Tibial artery (tissue), 4 donors: ENCODE measurements at regions not wholly inside any gene's neighbourhood (a gene's known extent, or its start where the extent isn't known, plus 50 kb on each side); places are given as distances from the start of the nearest gene placed in this dataset.

Experiments
- DNase-seq, 2 donors: peaks; one replicate each; pipeline ENCODE4 v3.0.0-alpha.2; 2019
- H3K27ac ChIP-seq, 2 donors: fragments of 200-600 bp; sonication (generic) in 1 of 2; 1 replicate in 1 of 2; 2 replicates in 1 of 2; pipeline ENCODE4 v1.5.1; 2018 to 2019; ENCODE audit warnings: mild to moderate bottlenecking in 1 of 2
- H3K27me3 ChIP-seq, 2 donors: fragments of 200-600 bp; sonication (generic) in 1 of 2; one replicate each; pipeline versions ENCODE4 v1.5.1 to v1.6.0; 2016 to 2019
- H3K36me3 ChIP-seq, 3 donors: fragments of 200-600 bp; sonication (generic) in 2 of 3; one replicate each; pipeline ENCODE4 v1.5.1; 2016 to 2019; ENCODE audit warnings: mild to moderate bottlenecking in 2 of 3
- H3K4me1 ChIP-seq, 4 donors: fragments of 200-600 bp; sonication (generic) in 2 of 4; 1 replicate in 3 of 4; 2 replicates in 1 of 4; pipeline ENCODE4 v1.5.1; 2016 to 2019
- H3K4me3 ChIP-seq, 2 donors: fragments of 200-600 bp; sonication (generic) in 1 of 2; 1 replicate in 1 of 2; 2 replicates in 1 of 2; pipeline ENCODE4 v1.5.1; 2018 to 2019; ENCODE audit warnings: mild to moderate bottlenecking in 2 of 2
- H3K9me3 ChIP-seq, 3 donors: fragments of 200-600 bp; sonication (generic) in 1 of 3; one replicate each; pipeline ENCODE4 v1.5.1; 2016 to 2019
- intact Hi-C: fragments of 100-400 bp; cut with DNase I; formaldehyde crosslinking; loops from one replicate; pipeline ENCODE4 v1.15.0; 2023; ENCODE audit warnings: low total_unique reads
- TF ChIP-seq, protein P1 (sequence below), 2 experiments: fragments of 200-600 bp in 1 of 2; fragments of 450-650 bp in 1 of 2; IDR thresholded peaks; one replicate each; pipeline ENCODE4 v1.5.1; 2017 to 2019; ENCODE audit warnings: antibody characterized with exemption in 2 of 2, mild to moderate bottlenecking in 1 of 2, moderate library complexity in 1 of 2

DNA sequence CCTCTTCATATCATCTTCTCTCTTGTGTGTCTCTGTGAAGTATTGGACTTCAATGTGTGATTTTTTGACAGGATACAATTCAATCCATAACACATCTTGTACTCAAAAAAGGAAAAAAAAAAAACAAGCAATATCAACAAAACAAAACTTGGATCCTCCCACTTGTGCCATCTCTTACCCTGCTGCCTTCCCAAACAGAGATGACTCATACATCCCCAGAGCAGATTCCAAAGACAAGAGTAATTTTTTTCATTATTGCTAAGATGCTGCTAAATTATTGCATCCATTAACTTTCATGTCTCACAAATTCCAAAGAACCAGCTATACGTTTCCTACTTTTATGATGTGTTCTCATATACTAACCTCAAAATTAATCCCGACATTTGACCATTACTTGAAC, 479.2 kb downstream of the GBA3 start:
- Histone ChIP-seq H3K27me3 (no peaks in the 10 kb centered on the region), H3K27ac (no peak overlapping the region), H3K4me1 (no peaks in the 10 kb centered on the region), H3K4me3 (no peak overlapping the region), H3K9me3 (no peaks in the 10 kb centered on the region), H3K36me3 (no peaks in the 10 kb centered on the region)
- TF ChIP-seq, protein P1, sequence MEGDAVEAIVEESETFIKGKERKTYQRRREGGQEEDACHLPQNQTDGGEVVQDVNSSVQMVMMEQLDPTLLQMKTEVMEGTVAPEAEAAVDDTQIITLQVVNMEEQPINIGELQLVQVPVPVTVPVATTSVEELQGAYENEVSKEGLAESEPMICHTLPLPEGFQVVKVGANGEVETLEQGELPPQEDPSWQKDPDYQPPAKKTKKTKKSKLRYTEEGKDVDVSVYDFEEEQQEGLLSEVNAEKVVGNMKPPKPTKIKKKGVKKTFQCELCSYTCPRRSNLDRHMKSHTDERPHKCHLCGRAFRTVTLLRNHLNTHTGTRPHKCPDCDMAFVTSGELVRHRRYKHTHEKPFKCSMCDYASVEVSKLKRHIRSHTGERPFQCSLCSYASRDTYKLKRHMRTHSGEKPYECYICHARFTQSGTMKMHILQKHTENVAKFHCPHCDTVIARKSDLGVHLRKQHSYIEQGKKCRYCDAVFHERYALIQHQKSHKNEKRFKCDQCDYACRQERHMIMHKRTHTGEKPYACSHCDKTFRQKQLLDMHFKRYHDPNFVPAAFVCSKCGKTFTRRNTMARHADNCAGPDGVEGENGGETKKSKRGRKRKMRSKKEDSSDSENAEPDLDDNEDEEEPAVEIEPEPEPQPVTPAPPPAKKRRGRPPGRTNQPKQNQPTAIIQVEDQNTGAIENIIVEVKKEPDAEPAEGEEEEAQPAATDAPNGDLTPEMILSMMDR (IDR thresholded peaks at IDR 0.05), result no peak
- intact Hi-C loops, result no loop called here
- no peak for DNase-seq

DNA sequence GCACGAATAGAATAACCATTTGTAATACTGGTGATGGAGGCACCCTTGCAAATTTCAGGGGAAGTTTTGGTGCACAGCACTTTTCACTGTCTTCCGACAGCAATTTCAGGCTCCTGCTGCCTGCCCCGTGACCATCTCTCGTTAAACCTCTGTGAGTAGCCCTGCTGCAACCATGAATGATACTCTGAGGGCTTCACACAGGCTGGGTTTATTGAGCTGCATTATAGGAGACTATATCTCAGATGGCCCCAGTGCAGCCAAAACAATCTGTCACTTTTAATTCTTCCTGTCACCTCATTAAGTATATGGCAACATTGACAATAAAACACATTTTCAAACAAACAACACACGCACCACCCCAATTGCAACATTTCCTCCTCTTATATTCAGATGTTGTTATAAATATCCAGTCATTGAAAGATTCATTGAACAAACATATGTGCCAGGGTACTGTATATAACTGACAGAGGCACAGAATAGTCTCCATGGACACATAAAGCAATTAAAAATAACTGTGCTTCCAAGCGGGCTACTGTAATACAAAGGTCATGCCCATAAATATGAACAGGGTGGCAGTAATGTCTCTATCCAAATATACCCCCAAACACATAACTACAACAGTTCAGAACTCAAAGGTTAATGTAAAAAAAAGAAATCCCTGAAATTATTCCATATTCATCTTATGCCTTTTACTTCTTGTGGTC, 477.0 kb downstream of the GBA3 start:
- TF ChIP-seq, protein P1 (IDR thresholded peaks at IDR 0.05), result no peak
- Histone ChIP-seq H3K27ac (no peak overlapping the region), H3K9me3 (no peaks in the 10 kb centered on the region), H3K4me1 (no peaks in the 10 kb centered on the region), H3K36me3 (no peaks in the 10 kb centered on the region), H3K27me3 (no peaks in the 10 kb centered on the region), H3K4me3 (no peak overlapping the region)
- intact Hi-C loops, result no loop called here
- no peak for DNase-seq

DNA sequence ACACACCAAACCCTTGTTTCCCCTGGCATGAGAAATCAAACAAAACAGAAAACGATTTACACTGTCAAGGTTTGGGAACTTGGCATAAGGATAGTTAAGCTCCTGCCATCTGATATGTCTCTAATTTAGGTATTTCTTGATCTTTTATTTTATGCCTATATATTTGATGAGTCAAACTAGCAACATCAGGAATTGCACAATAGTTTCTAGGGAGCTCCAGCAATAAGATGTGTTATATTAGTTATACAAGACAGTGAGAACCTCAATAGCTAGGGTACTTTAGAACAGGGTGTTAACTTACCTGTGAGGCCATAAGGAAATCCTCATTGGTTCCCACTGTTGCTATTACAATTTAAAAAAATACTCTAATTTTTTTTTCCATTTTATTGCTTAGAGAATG, 474.2 kb downstream of the GBA3 start:
- Histone ChIP-seq H3K4me3 (no peak overlapping the region), H3K27ac (no peak overlapping the region), H3K36me3 (no peaks in the 10 kb centered on the region), H3K9me3 (no peaks in the 10 kb centered on the region), H3K4me1 (no peaks in the 10 kb centered on the region), H3K27me3 (no peaks in the 10 kb centered on the region)
- TF ChIP-seq, protein P1 (IDR thresholded peaks at IDR 0.05), result no peak
- DNase-seq, result no peak
- intact Hi-C loops, result no loop called here

DNA sequence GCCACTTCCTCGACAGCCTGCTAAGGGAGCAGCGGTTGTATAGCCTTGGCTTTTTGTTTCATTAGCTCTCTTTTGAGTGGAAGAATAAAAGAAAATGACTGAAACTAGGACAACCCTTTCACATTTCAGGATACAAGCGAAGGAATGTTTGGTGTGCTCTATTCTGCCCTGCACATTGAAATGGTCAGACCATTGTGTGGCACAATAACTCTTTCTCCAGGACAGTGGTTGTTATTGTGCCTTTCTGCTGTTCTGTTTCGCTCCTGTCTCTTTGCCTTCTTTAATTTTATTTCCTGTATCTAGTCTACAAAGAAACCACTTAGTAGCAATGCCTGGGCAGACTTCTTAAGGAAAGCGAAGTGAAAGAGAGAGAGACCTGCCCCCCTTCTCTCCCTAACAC, 473.7 kb downstream of the GBA3 start:
- H3K4me3 ChIP-seq, result no peak overlapping the region
- TF ChIP-seq, protein P1 (IDR thresholded peaks at IDR 0.05), result no peak
- no peak for DNase-seq
- no peaks in the 10 kb centered on the region for H3K9me3 ChIP-seq
- H3K27me3 ChIP-seq, result no peaks in the 10 kb centered on the region
- H3K27ac ChIP-seq, result no peak overlapping the region
- H3K4me1 ChIP-seq, result no peaks in the 10 kb centered on the region
- no peaks in the 10 kb centered on the region for H3K36me3 ChIP-seq
- intact Hi-C loops, result no loop called here

DNA sequence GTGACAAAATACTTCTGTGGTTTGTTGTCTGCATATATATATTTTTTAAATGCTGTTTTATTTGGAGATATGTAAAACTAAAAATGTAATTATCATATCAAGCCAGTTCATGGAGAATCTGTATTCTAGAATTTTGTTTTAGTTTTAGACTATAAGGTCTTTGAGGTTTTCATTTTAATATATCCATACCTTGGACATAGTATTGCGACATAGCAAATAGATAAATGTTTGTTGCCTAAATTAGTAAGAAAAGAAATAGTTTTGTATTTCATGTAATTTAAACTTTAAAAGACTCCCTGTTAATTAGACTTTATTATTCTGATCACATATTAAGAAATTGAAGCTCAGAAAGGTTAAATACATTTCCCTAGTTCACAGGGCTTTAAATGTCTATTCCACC, 472.9 kb downstream of the GBA3 start:
- Histone ChIP-seq H3K27me3 (no peaks in the 10 kb centered on the region), H3K9me3 (no peaks in the 10 kb centered on the region), H3K4me1 (no peaks in the 10 kb centered on the region), H3K27ac (no peak overlapping the region), H3K4me3 (no peak overlapping the region), H3K36me3 (no peaks in the 10 kb centered on the region)
- TF ChIP-seq, protein P1 (IDR thresholded peaks at IDR 0.05), result no peak
- DNase-seq, result no peak
- intact Hi-C loops, result no loop called here
